ENCODE measurements at regions not wholly inside any gene's neighbourhood (a gene's known extent, or its start where the extent isn't known, plus 50 kb on each side); places are given as distances from the start of the nearest gene placed in this dataset.

- POLR2A ChIA-PET = no interaction called here
- TF ChIP-seq ZFHX2 (tag by site-specific recombination; conservative IDR thresholded peaks at IDR 0.05) (peak; percentile 48), HOXC10 (CRISPR knock-in tag; IDR thresholded peaks at IDR 0.05) (no peak), EGR2 (tag by site-specific recombination; IDR thresholded peaks at IDR 0.05; ENCODE audit: low read depth) (peak; percentile 50; the same call in 1 of the 2 replicates)
- Histone ChIP-seq H3K4me3 (ENCODE audit: low read depth, low read length) (no peak overlapping the region), H3K4me1 (ENCODE audit: control insufficient read depth, insufficient read depth, low read length) (no peaks in the 10 kb centered on the region), H3K27ac (ENCODE audit: extremely low read depth, low read depth, low read length) (no peak overlapping the region), H3K36me3 (ENCODE audit: control insufficient read depth in 2 of 2, insufficient read depth in 1 of 2, low read length in 2 of 2) (no peaks in the 10 kb centered on the region), H3K9me3 (ENCODE audit: control insufficient read depth, insufficient read depth, low read depth, low read length) (no peaks in the 10 kb centered on the region)
- CTCF ChIA-PET = no interaction called here
Measured at GRCh38 chr9:119020284-119020683, 349.0 kb downstream of the BRINP1 start.

- no peak overlapping the region for H3K4me3 ChIP-seq (ENCODE audit: low read depth, low read length)
- TF ChIP-seq ZNF837 (tag by site-specific recombination; IDR thresholded peaks at IDR 0.05) = no peak
- no peak for TF ChIP-seq GLI4 (tag by site-specific recombination; IDR thresholded peaks at IDR 0.05)
- TF ChIP-seq ZFHX2 (tag by site-specific recombination; conservative IDR thresholded peaks at IDR 0.05) = no peak
- no peak for TF ChIP-seq ZBTB17 (tag by site-specific recombination; IDR thresholded peaks at IDR 0.05)
- no peaks in the 10 kb centered on the region for H3K4me1 ChIP-seq (ENCODE audit: control insufficient read depth, insufficient read depth, low read length)
- ChIA-PET POLR2A (no interaction called here), CTCF (no interaction called here)
- H3K27ac ChIP-seq (ENCODE audit: extremely low read depth, low read depth, low read length) = no peak overlapping the region
- H3K9me3 ChIP-seq (ENCODE audit: control insufficient read depth, insufficient read depth, low read depth, low read length) = no peaks in the 10 kb centered on the region
- H3K36me3 ChIP-seq (ENCODE audit: control insufficient read depth in 2 of 2, insufficient read depth in 1 of 2, low read length in 2 of 2) = no peaks in the 10 kb centered on the region
Measured at GRCh38 chr9:119020730-119021333, 348.4 kb downstream of the BRINP1 start.

GRCh38 chr9:119026120-119026519 lies 343.1 kb downstream of the BRINP1 start:
- ChIA-PET POLR2A (no interaction called here), CTCF (no interaction called here)
- no peaks in the 10 kb centered on the region for H3K36me3 ChIP-seq (ENCODE audit: control insufficient read depth in 2 of 2, insufficient read depth in 1 of 2, low read length in 2 of 2)
- H3K27ac ChIP-seq (ENCODE audit: extremely low read depth, low read depth, low read length) = no peak overlapping the region
- no peak overlapping the region for H3K4me3 ChIP-seq (ENCODE audit: low read depth, low read length)
- H3K9me3 ChIP-seq (ENCODE audit: control insufficient read depth, insufficient read depth, low read depth, low read length) = no peaks in the 10 kb centered on the region
- TF ChIP-seq ZNF585B (tag by site-specific recombination; IDR thresholded peaks at IDR 0.05) (no peak), EGR2 (tag by site-specific recombination; IDR thresholded peaks at IDR 0.05; ENCODE audit: low read depth) (no peak), ZNF174 (tag by site-specific recombination; IDR thresholded peaks at IDR 0.05) (no peak), ZNF24 (tag by site-specific recombination; IDR thresholded peaks at IDR 0.05) (no peak), ZNF416 (tag by site-specific recombination; IDR thresholded peaks at IDR 0.05) (no peak), ZNF510 (tag by site-specific recombination; IDR thresholded peaks at IDR 0.05; ENCODE audit: insufficient replicate concordance) (no peak), GFI1B (tag by site-specific recombination; IDR thresholded peaks at IDR 0.05) (no peak), TRIM28 (IDR thresholded peaks at IDR 0.05; ENCODE audit: borderline replicate concordance, low read length) (no peak), ZNF837 (tag by site-specific recombination; IDR thresholded peaks at IDR 0.05) (no peak), ZNF423 (tag by site-specific recombination; IDR thresholded peaks at IDR 0.05) (no peak), BCL11B (tag by site-specific recombination; IDR thresholded peaks at IDR 0.05; ENCODE audit: low read depth) (no peak), KLF1 (tag by site-specific recombination; IDR thresholded peaks at IDR 0.05) (no peak), ZNF830 (tag by site-specific recombination; IDR thresholded peaks at IDR 0.05; ENCODE audit: low read depth) (no peak), ZNF768 (tag by site-specific recombination; IDR thresholded peaks at IDR 0.05) (no peak), ZBTB17 (tag by site-specific recombination; IDR thresholded peaks at IDR 0.05) (no peak), ZNF157 (tag by site-specific recombination; IDR thresholded peaks at IDR 0.05) (no peak), ZNF623 (tag by site-specific recombination; IDR thresholded peaks at IDR 0.05) (no peak), ZNF132 (tag by site-specific recombination; IDR thresholded peaks at IDR 0.05; ENCODE audit: borderline replicate concordance) (no peak)
- TF ChIP-seq, protein P1, sequence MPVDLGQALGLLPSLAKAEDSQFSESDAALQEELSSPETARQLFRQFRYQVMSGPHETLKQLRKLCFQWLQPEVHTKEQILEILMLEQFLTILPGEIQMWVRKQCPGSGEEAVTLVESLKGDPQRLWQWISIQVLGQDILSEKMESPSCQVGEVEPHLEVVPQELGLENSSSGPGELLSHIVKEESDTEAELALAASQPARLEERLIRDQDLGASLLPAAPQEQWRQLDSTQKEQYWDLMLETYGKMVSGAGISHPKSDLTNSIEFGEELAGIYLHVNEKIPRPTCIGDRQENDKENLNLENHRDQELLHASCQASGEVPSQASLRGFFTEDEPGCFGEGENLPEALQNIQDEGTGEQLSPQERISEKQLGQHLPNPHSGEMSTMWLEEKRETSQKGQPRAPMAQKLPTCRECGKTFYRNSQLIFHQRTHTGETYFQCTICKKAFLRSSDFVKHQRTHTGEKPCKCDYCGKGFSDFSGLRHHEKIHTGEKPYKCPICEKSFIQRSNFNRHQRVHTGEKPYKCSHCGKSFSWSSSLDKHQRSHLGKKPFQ (tag by site-specific recombination; IDR thresholded peaks at IDR 0.05) = no peak
- H3K4me1 ChIP-seq (ENCODE audit: control insufficient read depth, insufficient read depth, low read length) = no peaks in the 10 kb centered on the region

Data from HEK293 (cell line).